ENCODE measurements at regions not wholly inside any gene's neighbourhood (a gene's known extent, or its start where the extent isn't known, plus 50 kb on each side); places are given as distances from the start of the nearest gene placed in this dataset.
A peak's percentile ranks its signal among the peaks of the same experiment; 100 is the strongest.

- TF ChIP-seq ZC3H10 (CRISPR knock-in tag; IDR thresholded peaks at IDR 0.05) (no peak), ZFP30 (CRISPR knock-in tag; IDR thresholded peaks at IDR 0.05) (no peak), ARNTL (CRISPR knock-in tag; IDR thresholded peaks at IDR 0.05; ENCODE audit: borderline replicate concordance, low read depth) (no peak), ZFP3 (CRISPR knock-in tag; IDR thresholded peaks at IDR 0.05) (no peak), ZNF8 (CRISPR knock-in tag; IDR thresholded peaks at IDR 0.05) (no peak), CREB5 (CRISPR knock-in tag; IDR thresholded peaks at IDR 0.05; ENCODE audit: low read depth) (no peak), SNAI2 (CRISPR knock-in tag; IDR thresholded peaks at IDR 0.05) (no peak), ISL1 (CRISPR knock-in tag; IDR thresholded peaks at IDR 0.05) (no peak), CSDC2 (CRISPR knock-in tag; IDR thresholded peaks at IDR 0.05) (no peak), OSR1 (CRISPR knock-in tag; IDR thresholded peaks at IDR 0.05) (no peak), PATZ1 (CRISPR knock-in tag; IDR thresholded peaks at IDR 0.05; ENCODE audit: borderline replicate concordance) (peak; percentile 80; the same call in 1 of the 2 replicates), ZNF565 (CRISPR knock-in tag; conservative IDR thresholded peaks at IDR 0.05; ENCODE audit: low read depth) (no peak)
- TF ChIP-seq, protein P1, sequence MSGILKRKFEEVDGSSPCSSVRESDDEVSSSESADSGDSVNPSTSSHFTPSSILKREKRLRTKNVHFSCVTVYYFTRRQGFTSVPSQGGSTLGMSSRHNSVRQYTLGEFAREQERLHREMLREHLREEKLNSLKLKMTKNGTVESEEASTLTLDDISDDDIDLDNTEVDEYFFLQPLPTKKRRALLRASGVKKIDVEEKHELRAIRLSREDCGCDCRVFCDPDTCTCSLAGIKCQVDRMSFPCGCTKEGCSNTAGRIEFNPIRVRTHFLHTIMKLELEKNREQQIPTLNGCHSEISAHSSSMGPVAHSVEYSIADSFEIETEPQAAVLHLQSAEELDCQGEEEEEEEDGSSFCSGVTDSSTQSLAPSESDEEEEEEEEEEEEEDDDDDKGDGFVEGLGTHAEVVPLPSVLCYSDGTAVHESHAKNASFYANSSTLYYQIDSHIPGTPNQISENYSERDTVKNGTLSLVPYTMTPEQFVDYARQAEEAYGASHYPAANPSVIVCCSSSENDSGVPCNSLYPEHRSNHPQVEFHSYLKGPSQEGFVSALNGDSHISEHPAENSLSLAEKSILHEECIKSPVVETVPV (CRISPR knock-in tag; IDR thresholded peaks at IDR 0.05) = no peak
Observed at GRCh38 chr11:87722756-87723565, 452.3 kb downstream of the RAB38 start.
